ENCODE measurements at regions not wholly inside any gene's neighbourhood (a gene's known extent, or its start where the extent isn't known, plus 50 kb on each side); places are given as distances from the start of the nearest gene placed in this dataset.

DNA sequence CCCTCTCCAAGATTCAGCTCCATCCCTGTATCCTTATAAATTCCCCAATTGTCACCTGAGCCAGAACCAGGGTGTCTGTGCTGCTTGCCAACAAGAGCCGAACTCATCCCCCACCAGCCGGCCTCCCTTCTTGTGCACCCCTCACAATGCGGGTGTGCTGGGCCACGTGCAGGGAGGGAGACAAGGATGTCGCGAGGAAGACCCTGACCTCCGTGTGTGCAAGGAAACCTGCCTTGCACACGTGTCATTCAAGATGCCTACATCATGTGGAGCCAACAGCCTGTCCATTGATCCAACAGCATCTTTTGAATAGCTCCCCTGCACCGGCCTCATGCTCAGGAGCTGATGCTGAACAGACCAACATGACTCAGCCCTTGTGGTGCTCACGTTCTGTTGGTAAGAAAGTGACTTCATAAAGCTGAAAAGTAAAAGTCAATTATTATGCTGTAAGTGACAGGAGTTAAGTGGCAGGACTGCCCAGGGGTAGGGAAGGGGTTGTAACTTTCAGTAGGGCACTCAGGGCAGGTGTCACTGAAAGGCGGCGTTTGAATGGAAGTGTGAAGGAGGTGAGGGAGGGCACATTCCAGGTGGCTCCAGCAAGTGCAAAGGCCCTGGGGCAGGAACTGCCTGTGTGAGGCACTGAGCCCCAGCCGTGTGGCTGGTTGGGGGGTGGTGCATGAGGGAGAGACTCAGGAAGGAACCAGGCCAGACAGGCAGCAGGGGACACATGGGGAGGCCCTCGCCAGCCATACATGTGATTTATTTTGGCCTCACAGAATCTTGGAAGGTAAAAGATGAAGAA lies 302.2 kb downstream of the FOXL1 start:
- no peak for TF ChIP-seq EZH2 (IDR thresholded peaks at IDR 0.05; ENCODE audit: borderline replicate concordance, low read depth, low read length, severe bottlenecking)
- TF ChIP-seq, protein P1, sequence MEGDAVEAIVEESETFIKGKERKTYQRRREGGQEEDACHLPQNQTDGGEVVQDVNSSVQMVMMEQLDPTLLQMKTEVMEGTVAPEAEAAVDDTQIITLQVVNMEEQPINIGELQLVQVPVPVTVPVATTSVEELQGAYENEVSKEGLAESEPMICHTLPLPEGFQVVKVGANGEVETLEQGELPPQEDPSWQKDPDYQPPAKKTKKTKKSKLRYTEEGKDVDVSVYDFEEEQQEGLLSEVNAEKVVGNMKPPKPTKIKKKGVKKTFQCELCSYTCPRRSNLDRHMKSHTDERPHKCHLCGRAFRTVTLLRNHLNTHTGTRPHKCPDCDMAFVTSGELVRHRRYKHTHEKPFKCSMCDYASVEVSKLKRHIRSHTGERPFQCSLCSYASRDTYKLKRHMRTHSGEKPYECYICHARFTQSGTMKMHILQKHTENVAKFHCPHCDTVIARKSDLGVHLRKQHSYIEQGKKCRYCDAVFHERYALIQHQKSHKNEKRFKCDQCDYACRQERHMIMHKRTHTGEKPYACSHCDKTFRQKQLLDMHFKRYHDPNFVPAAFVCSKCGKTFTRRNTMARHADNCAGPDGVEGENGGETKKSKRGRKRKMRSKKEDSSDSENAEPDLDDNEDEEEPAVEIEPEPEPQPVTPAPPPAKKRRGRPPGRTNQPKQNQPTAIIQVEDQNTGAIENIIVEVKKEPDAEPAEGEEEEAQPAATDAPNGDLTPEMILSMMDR (IDR thresholded peaks at IDR 0.05; ENCODE audit: borderline replicate concordance, extremely low read depth, low read length, poor library complexity, severe bottlenecking), result no peak
- no peak overlapping the region for H3K4me3 ChIP-seq (ENCODE audit: low read depth in 1 of 2, low read length in 2 of 2)

DNA sequence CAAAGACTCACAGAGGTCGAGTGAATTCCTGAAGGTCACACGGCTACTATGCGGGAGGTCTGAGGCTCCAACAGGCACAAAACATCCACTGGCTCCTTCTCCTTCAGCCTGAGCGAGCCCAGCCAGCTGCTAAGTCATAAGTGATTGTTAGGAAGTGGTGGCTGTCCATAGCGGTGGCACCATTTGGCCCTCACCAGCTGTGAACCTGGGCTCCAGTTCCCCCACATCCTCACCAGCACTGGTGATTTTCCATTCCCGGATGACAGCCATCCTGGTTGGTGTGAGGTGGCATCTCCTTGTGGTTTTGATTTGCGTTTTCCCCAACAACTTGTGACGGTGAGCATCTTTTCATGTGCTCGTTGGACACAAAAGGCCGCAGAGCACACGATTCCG lies 302.8 kb downstream of the FOXL1 start:
- H3K36me3 ChIP-seq (ENCODE audit: insufficient read depth, low read length), result no peaks in the 10 kb centered on the region
- DNase-seq (no peak), ATAC-seq (ENCODE audit: insufficient read depth, low read depth) (no peak)
- H3K27ac ChIP-seq (ENCODE audit: low read length), result no peak overlapping the region
- no peaks in the 10 kb centered on the region for H3K9me3 ChIP-seq (ENCODE audit: insufficient read depth, low read length, severe bottlenecking)
- no peak overlapping the region for H3K4me2 ChIP-seq (ENCODE audit: insufficient read depth, low read length)
- H2AFZ ChIP-seq (ENCODE audit: low read depth, low read length), result no peak overlapping the region
- no peak overlapping the region for H3K9ac ChIP-seq (ENCODE audit: low read depth, low read length)
- peaks cover 7% of the 10 kb centered on the region for H3K27me3 ChIP-seq (ENCODE audit: insufficient read depth, low read length, poor library complexity)
- H3K79me2 ChIP-seq (ENCODE audit: insufficient read depth, low read length), result no peaks in the 10 kb centered on the region
- no peaks in the 10 kb centered on the region for H3K4me1 ChIP-seq (ENCODE audit: insufficient read depth, low read length)
- no peak overlapping the region for H3K4me3 ChIP-seq (ENCODE audit: low read depth in 1 of 2, low read length in 2 of 2)
- no peaks in the 10 kb centered on the region for H4K20me1 ChIP-seq (ENCODE audit: insufficient read depth, low read length)
- TF ChIP-seq, protein P1 (IDR thresholded peaks at IDR 0.05; ENCODE audit: borderline replicate concordance, extremely low read depth, low read length, poor library complexity, severe bottlenecking), result no peak
- TF ChIP-seq EZH2 (IDR thresholded peaks at IDR 0.05; ENCODE audit: borderline replicate concordance, low read depth, low read length, severe bottlenecking), result no peak

More for the DNA sequence above, 302.2 kb downstream of the FOXL1 start:
- Histone ChIP-seq H3K36me3 (ENCODE audit: insufficient read depth, low read length) (no peaks in the 10 kb centered on the region), H3K27me3 (ENCODE audit: insufficient read depth, low read length, poor library complexity) (peaks cover 7% of the 10 kb centered on the region), H3K4me1 (ENCODE audit: insufficient read depth, low read length) (no peaks in the 10 kb centered on the region), H3K79me2 (ENCODE audit: insufficient read depth, low read length) (no peaks in the 10 kb centered on the region), H3K4me2 (ENCODE audit: insufficient read depth, low read length) (no peak overlapping the region), H4K20me1 (ENCODE audit: insufficient read depth, low read length) (no peaks in the 10 kb centered on the region), H3K9me3 (ENCODE audit: insufficient read depth, low read length, severe bottlenecking) (no peaks in the 10 kb centered on the region), H2AFZ (ENCODE audit: low read depth, low read length) (no peak overlapping the region), H3K27ac (ENCODE audit: low read length) (no peak overlapping the region), H3K9ac (ENCODE audit: low read depth, low read length) (no peak overlapping the region)
- no peak for ATAC-seq (ENCODE audit: insufficient read depth, low read depth)
- DNase-seq, result no peak

DNA sequence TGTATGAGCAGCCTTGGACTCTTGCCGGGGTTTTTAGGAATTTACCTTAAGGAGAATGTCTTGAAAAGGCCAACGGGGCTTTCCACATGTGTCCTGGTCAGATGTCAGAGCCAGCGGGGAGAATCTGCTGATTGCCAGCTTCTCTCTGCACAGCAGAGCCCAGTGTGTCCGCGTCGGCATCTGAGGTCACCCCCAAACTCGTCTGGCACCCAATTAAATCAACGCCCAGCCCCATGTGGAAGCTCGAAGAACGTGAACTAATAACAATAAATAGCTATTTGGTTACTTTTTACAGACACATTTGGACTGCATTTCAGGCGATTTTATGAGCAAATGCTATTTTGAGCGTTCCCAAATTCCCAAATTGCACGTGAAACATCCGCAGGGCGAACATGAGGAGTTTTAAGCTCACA lies 303.5 kb downstream of the FOXL1 start:
- Histone ChIP-seq H3K4me2 (ENCODE audit: insufficient read depth, low read length) (no peak overlapping the region), H3K9ac (ENCODE audit: low read depth, low read length) (no peak overlapping the region), H2AFZ (ENCODE audit: low read depth, low read length) (no peak overlapping the region), H3K27me3 (ENCODE audit: insufficient read depth, low read length, poor library complexity) (peaks cover 7% of the 10 kb centered on the region), H3K4me3 (ENCODE audit: low read depth in 1 of 2, low read length in 2 of 2) (no peak overlapping the region), H3K4me1 (ENCODE audit: insufficient read depth, low read length) (no peaks in the 10 kb centered on the region), H4K20me1 (ENCODE audit: insufficient read depth, low read length) (no peaks in the 10 kb centered on the region), H3K79me2 (ENCODE audit: insufficient read depth, low read length) (no peaks in the 10 kb centered on the region), H3K36me3 (ENCODE audit: insufficient read depth, low read length) (no peaks in the 10 kb centered on the region), H3K9me3 (ENCODE audit: insufficient read depth, low read length, severe bottlenecking) (no peaks in the 10 kb centered on the region), H3K27ac (ENCODE audit: low read length) (no peak overlapping the region)
- ATAC-seq (ENCODE audit: insufficient read depth, low read depth), result no peak
- no peak for TF ChIP-seq EZH2 (IDR thresholded peaks at IDR 0.05; ENCODE audit: borderline replicate concordance, low read depth, low read length, severe bottlenecking)
- TF ChIP-seq, protein P1 (IDR thresholded peaks at IDR 0.05; ENCODE audit: borderline replicate concordance, extremely low read depth, low read length, poor library complexity, severe bottlenecking), result no peak
- DNase-seq, result no peak
